ENCODE measurements at regions not wholly inside any gene's neighbourhood (a gene's known extent, or its start where the extent isn't known, plus 50 kb on each side); places are given as distances from the start of the nearest gene placed in this dataset.

- DNase-seq: peak; percentile 20
These were observed 61.7 kb upstream of the PUM1 start for GRCh38 chr1:31127266-31127665.

DNA sequence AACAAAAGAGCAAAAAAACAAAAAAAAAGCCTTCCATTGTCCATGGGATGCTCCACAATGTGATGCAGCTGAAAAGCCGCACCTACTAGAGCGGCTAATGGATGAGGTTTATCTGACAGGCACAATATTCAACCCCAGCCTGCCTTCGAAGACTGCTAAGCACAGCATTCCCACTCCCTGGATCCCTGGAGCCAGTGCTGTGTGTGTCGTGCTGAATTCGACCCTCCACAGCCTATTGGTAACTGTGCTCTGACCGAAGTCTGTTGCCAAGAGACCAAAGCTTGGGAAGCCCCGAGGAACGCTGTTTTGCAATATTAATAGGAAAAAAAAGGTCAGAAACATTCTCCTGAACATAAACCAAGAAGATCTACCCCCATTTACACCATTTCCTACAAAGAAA is 57.2 kb upstream of the PUM1 start:
- no peak for DNase-seq

- no peak for DNase-seq
These were observed 56.7 kb upstream of the PUM1 start for GRCh38 chr1:31122101-31122735.

DNA sequence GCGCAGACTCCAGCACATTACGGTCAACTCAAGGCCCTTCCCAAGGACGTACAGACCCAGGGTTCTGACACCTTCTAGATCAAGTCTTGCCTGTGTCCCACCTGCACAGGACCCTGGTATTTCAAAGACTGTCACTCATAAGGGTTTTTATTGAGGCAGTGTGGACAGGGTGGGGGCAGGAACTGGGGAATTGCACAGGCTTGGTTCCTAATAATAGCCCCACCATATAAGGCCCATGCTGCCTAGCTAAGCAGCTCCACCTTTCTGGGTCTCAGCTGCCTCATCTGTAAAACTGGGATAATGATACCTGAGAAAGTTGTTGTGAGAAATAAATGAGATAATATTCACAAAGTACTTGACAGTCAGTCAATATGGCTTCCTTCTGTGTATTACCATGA is 55.3 kb upstream of the PUM1 start:
- DNase-seq: no peak

DNA sequence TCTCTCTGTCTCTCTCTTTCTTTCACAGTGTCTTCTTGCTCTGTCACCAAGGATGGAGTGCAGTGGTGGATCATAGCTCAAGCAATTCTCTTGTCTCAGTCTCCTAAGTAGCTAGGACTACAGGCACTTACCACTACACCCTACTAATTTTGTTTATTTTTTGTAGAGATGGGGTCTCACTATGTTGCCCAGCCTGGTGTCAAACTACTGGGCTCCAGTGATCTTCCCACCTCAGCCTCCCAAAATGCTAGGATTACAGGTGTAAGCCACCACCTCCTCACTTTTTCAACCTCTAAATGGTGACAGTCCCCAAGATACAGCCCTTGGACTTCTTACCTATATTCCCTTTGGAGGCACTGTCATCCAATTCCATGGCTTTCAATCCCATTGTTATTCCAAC is 50.5 kb upstream of the PUM1 start:
- DNase-seq: no peak

Data from HCEC 1CT (cell line).